ENCODE measurements at regions not wholly inside any gene's neighbourhood (a gene's known extent, or its start where the extent isn't known, plus 50 kb on each side); places are given as distances from the start of the nearest gene placed in this dataset.

DNA sequence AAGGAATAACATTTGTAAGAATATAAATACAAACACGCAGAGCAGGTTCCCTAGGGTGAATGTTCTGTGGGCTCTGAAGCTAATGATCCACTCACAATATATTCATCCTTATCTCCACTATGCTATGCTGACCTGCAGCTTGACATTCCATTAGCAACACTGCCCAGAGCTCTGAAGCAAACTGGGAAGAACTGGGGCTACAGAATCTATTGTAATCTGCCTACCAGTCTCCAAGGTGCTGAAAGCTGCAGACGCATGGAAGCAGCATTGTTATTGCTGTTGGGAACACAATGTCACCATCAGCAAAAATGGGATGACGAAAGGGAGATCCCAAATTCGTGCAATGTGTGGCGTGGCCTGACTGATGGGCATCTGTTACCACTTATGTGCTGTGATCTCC is 316.7 kb upstream of the RORA start:
- Mint-ChIP-seq H3K36me3 (ENCODE audit: low read depth) (no peaks in the 10 kb centered on the region), H3K27ac (no peak overlapping the region), H3K9me3 (no peaks in the 10 kb centered on the region), H3K27me3 (peaks cover 2% of the 10 kb centered on the region), H3K4me1 (no peaks in the 10 kb centered on the region), H3K4me3 (no peak overlapping the region)
- intact Hi-C loops (cut with micrococcal nuclease) = no loop called here
- DNase-seq = no peak

DNA sequence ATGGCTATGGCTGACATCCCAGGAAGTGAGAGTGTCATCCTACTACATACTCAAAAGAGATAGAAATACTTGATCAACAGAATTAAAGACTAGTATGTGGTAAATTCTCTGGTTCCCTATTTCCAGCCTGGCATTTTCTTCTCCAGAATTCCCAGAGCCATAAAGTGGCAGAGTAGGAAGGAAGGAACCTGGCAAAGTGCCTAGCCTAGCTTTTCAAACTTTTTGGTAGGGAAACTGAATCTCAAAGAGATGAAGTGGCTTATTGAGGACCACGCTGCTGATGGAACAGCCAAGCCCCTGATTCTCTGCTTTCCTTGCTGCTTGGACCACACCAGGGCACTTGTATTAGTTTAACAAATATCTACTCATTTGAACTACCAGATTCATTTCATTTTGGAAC is 312.4 kb upstream of the RORA start:
- DNase-seq = no peak
- H3K36me3 Mint-ChIP-seq (ENCODE audit: low read depth) = no peaks in the 10 kb centered on the region
- H3K4me3 Mint-ChIP-seq = no peak overlapping the region
- H3K9me3 Mint-ChIP-seq = no peaks in the 10 kb centered on the region
- intact Hi-C loops (cut with micrococcal nuclease) = no loop called here
- H3K27me3 Mint-ChIP-seq = peaks cover 14% of the 10 kb centered on the region
- no peak overlapping the region for H3K27ac Mint-ChIP-seq
- no peaks in the 10 kb centered on the region for H3K4me1 Mint-ChIP-seq

DNA sequence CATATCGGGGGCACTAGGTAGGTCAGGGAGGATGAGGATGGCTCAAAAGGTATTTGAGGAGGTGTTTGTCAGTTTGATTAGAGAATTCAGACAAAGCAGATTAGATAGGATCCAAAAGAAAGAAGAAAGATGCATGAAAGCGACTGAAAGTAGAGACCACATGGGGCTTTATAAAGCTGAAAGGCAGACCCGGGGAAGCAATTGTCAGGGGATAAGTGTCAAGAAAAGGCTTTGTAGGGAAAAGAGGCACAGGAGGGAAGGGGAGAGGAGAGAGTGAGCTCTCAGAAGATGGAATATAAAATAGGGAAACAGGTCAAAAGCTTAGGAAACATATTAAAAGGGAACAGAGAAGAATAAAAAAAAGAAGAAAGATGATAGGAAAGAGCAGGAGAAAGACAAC is 308.2 kb upstream of the RORA start:
- no peak overlapping the region for H3K4me3 Mint-ChIP-seq
- H3K27me3 Mint-ChIP-seq = peaks cover 12% of the 10 kb centered on the region
- no peak overlapping the region for H3K27ac Mint-ChIP-seq
- no peaks in the 10 kb centered on the region for H3K9me3 Mint-ChIP-seq
- H3K36me3 Mint-ChIP-seq (ENCODE audit: low read depth) = no peaks in the 10 kb centered on the region
- intact Hi-C loops (cut with micrococcal nuclease) = no loop called here
- DNase-seq = no peak
- no peaks in the 10 kb centered on the region for H3K4me1 Mint-ChIP-seq

DNA sequence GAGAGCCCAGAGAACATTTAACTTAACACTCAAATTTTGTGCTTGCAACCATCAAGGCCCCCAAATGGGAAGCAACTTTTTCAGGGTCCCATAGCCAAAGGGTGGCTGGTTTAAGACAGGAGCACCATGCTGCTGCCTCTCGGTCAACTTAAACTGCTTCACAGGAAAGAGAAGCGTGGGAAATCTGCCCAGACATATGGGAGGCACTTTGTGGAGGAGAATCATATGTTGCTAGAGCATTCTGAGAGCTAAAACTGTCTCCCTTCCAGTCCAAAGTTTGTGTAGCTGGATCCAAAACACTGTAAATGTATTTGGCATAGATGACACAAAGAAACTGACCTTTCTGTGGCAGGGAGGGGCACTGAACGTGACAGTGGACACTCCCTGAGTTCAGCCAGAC is 305.9 kb upstream of the RORA start:
- Mint-ChIP-seq H3K27me3 (peaks cover 16% of the 10 kb centered on the region), H3K9me3 (no peaks in the 10 kb centered on the region), H3K4me3 (no peak overlapping the region), H3K27ac (no peak overlapping the region), H3K4me1 (peaks cover 2% of the 10 kb centered on the region), H3K36me3 (ENCODE audit: low read depth) (no peaks in the 10 kb centered on the region)
- no peak for DNase-seq
- intact Hi-C loops (cut with micrococcal nuclease) = no loop called here

DNA sequence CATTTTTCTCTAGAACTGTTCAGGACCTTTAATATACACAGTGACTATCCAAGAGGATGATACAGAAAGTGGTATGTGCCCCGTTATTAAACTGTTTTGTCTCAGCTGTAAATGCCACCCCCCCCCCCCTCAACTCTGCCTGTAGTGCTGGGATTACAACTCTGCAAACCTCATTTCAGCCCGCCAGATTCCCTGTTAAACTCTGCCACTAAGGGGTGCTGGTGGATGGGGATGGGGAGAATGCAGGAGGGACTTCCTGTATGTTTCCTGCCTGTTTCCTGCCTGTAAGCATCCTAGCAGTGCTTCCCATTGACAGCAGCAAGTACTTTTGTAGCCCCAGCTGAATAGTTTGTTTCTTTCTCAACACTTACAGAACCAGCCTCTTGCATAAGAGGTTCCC is 301.7 kb upstream of the RORA start:
- H3K4me1 Mint-ChIP-seq = peaks cover 8% of the 10 kb centered on the region
- H3K27me3 Mint-ChIP-seq = peaks cover 6% of the 10 kb centered on the region
- H3K4me3 Mint-ChIP-seq = no peak overlapping the region
- no peaks in the 10 kb centered on the region for H3K36me3 Mint-ChIP-seq (ENCODE audit: low read depth)
- H3K27ac Mint-ChIP-seq = no peak overlapping the region
- intact Hi-C loops (cut with micrococcal nuclease) = no loop called here
- no peaks in the 10 kb centered on the region for H3K9me3 Mint-ChIP-seq
- DNase-seq = no peak

DNA sequence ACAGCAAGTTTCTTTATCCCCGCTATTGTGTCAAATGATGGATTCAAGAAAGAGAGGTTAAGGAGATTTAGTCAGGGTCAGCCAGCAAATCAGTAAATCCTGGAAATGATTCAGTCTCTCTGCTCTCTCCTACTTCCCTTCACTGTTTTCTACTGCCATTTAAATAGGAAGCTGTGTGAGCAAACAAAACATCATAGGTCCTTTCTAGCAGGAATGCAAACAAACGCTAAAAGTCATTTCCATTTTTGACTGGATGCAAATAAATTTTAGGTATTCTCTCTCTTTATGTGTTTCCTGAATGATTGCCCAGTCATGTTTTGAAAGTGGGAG is 299.4 kb upstream of the RORA start:
- no peaks in the 10 kb centered on the region for H3K9me3 Mint-ChIP-seq
- no peak overlapping the region for H3K27ac Mint-ChIP-seq
- DNase-seq = no peak
- no peak overlapping the region for H3K4me3 Mint-ChIP-seq
- peaks cover 15% of the 10 kb centered on the region for H3K4me1 Mint-ChIP-seq
- intact Hi-C loops (cut with micrococcal nuclease) = no loop called here
- peaks cover 13% of the 10 kb centered on the region for H3K27me3 Mint-ChIP-seq
- no peaks in the 10 kb centered on the region for H3K36me3 Mint-ChIP-seq (ENCODE audit: low read depth)

DNA sequence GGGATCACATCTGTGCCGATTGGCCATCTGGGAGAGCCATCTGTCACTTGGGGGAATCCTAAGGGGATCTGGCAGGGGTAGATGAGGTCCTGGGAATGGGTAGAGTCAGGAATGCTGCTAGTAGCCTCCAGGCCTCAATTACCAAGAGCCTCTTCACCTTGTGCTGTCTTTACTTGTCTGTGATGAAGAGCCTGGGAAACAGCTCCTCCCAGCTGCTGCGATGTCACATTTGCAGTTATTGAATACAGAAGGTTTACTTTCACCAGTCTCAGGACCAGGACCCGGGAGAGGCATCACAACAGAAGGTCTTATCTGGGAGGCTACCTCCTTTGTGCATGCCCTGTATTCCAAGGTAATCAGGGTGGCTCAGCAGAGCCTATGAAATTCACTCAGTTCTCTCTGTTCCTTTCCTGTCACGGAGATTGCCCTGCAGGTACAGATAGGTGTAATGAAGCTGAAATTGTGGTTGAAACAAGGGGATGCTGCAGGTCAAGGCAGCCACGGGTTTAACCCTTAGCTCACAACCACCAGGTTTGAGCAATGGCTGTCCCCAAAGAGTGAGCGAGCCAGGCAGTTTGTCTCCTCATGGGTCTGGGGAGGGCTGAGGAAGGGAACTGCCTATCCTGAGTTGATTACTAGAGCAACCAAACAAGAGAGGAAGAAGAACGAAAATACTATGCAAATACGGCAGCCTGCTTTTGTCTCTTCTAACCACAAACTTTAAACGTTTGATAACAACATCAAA is 298.9 kb upstream of the RORA start:
- intact Hi-C loops (cut with micrococcal nuclease) = no loop called here
- peaks cover 16% of the 10 kb centered on the region for H3K4me1 Mint-ChIP-seq

DNA sequence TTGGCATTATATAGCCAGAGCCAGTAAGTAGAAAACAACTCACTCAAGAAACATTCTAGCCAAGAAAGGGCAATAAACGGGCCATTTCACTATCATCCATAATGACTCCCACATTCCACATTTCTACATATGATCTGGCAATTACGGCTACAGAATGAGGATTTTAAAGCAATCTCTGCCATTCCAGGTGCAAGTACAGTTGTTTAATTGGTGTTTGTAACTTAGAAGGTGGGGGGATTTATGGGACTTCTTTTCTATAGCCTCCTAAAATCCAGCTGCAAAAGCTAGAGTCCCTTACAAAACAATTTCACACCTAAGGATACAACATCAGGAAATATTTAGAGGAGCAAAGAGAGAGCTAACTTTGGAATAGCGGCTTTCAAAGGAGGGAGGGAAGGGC is 295.4 kb upstream of the RORA start:
- no peak for DNase-seq
- Mint-ChIP-seq H3K9me3 (no peaks in the 10 kb centered on the region), H3K27me3 (peaks cover 8% of the 10 kb centered on the region), H3K36me3 (ENCODE audit: low read depth) (no peaks in the 10 kb centered on the region), H3K4me3 (no peak overlapping the region), H3K27ac (no peak overlapping the region), H3K4me1 (peaks cover 17% of the 10 kb centered on the region)
- intact Hi-C loops (cut with micrococcal nuclease) = no loop called here

More for the DNA sequence above, 298.9 kb upstream of the RORA start:
- Mint-ChIP-seq H3K27me3 (peaks cover 13% of the 10 kb centered on the region), H3K36me3 (ENCODE audit: low read depth) (no peaks in the 10 kb centered on the region), H3K4me3 (no peak overlapping the region), H3K27ac (no peak overlapping the region), H3K9me3 (no peaks in the 10 kb centered on the region)
- DNase-seq = no peak

DNA sequence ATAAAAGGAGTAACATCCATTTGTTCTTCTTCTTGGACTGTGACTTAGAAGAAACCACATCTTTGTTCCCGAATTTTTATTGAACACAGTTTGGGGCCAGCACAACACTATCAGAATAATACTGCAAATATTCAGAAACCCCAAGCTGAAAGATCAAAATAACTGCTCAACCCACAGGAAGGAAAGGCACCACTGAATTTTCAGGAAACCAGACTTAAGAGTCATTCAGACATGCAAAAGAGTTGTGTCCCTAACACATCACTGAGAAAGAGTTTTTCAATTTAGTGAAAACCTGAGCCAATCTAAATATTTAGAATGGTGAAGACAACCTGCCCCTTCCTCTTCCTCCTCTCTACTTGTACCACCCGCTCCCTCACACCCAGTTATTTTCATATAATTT is 295.0 kb upstream of the RORA start:
- peaks cover 10% of the 10 kb centered on the region for H3K27me3 Mint-ChIP-seq
- no peak for DNase-seq
- H3K27ac Mint-ChIP-seq = no peak overlapping the region
- no peak overlapping the region for H3K4me3 Mint-ChIP-seq
- no peaks in the 10 kb centered on the region for H3K9me3 Mint-ChIP-seq
- intact Hi-C loops (cut with micrococcal nuclease) = no loop called here
- no peaks in the 10 kb centered on the region for H3K36me3 Mint-ChIP-seq (ENCODE audit: low read depth)
- peaks cover 17% of the 10 kb centered on the region for H3K4me1 Mint-ChIP-seq

DNA sequence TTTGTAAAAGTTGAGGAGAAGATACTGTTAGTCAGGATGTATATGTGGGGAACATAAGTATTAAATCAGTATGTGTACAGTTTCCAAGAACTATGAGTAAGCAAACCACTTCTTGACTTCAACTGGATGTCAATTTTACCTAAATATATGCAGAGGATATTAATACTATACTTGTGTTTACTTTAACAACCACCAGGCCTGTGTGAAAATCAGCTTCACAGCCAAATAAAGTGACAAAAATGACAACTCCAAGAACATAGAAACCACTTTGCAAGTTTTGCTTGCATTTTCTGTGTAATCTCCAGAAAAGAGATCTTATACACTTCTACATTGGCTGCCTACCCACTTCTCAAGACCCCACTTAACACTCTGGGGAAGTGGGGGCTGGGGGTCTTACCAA is 293.3 kb upstream of the RORA start:
- Mint-ChIP-seq H3K4me3 (no peak overlapping the region), H3K4me1 (peaks cover 10% of the 10 kb centered on the region), H3K36me3 (ENCODE audit: low read depth) (no peaks in the 10 kb centered on the region), H3K9me3 (no peaks in the 10 kb centered on the region), H3K27ac (no peak overlapping the region), H3K27me3 (peaks cover 12% of the 10 kb centered on the region)
- DNase-seq = no peak
- intact Hi-C loops (cut with micrococcal nuclease) = no loop called here

DNA sequence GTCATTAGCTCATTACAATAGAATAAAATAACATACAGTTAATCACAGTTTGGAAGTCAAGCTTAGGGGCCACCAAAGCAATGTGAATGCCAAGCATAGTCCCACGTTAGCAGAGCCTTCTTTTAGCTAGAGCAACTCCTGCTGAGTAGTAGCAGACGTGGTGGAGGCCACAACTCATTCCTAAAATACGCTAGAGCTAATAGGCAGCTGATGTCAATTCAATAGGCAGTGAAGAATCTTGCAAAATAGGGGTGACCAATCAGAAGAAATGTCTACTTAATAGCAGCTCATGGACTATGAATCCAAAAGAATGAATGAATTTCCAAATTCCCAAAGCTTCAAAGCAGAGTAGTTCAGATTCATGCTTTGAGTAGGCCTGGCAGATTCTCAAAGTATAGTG is 292.9 kb upstream of the RORA start:
- Mint-ChIP-seq H3K9me3 (no peaks in the 10 kb centered on the region), H3K27me3 (peaks cover 17% of the 10 kb centered on the region), H3K27ac (no peak overlapping the region), H3K4me1 (peaks cover 10% of the 10 kb centered on the region), H3K4me3 (no peak overlapping the region), H3K36me3 (ENCODE audit: low read depth) (no peaks in the 10 kb centered on the region)
- intact Hi-C loops (cut with micrococcal nuclease) = no loop called here
- no peak for DNase-seq

DNA sequence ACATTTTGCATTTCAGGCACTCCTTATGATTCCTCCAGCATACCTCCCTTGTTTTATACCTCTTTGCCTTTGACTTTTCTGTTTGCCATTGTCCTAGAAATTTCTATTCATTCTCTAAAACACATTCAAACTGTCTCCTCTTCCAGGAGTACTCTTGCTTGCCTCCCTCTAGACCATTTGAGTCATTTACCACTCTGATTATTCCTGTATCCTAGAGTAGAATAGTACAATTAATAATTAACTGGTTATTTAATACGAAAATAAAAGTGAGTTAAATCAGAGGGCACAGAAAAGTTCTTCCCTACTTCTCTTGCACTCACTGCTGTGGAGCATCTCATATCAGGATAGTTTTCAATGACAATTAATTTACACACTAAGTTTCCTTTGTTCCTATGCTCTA is 290.2 kb upstream of the RORA start:
- H3K9me3 Mint-ChIP-seq = no peaks in the 10 kb centered on the region
- no peaks in the 10 kb centered on the region for H3K36me3 Mint-ChIP-seq (ENCODE audit: low read depth)
- H3K4me3 Mint-ChIP-seq = no peak overlapping the region
- H3K4me1 Mint-ChIP-seq = peaks cover 9% of the 10 kb centered on the region
- DNase-seq = no peak
- intact Hi-C loops (cut with micrococcal nuclease) = no loop called here
- H3K27ac Mint-ChIP-seq = no peak overlapping the region
- peaks cover 10% of the 10 kb centered on the region for H3K27me3 Mint-ChIP-seq

DNA sequence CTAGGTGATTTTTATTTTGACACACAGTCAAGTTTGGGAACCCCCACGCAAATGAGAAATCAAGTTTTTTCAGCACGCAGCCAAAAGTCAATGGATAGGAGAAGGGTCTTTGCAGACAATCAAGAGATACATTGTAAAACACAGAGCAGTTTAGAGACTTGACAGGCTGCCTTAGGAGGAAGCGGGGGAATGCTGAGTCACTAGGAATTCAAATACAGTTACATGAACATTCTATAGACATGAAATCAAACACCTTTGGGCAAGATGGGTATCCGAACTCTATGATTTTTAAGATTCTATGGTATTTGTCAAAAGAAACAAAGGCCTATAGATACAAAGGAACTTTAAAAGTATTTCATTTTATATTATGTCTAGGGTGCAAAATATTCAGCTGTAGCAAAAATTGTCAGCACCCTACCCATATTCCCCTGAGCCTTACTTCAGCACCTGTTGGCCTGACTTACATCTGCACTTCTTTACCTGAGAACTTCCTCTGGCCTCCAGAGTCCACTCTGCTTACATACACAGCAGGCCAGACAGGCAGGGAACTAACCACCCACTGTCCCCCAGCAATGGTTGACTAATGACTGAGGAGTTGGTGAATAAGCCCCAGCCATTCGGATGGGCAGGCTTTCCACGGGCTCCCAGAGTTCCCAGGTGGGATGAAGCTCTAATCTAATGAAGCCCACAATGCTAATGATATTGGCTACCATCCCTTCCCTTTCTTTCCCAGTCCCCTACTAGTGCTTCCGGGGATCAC is 289.3 kb upstream of the RORA start:
- Mint-ChIP-seq H3K27ac (no peak overlapping the region), H3K4me1 (peaks cover 2% of the 10 kb centered on the region), H3K27me3 (peaks cover 9% of the 10 kb centered on the region), H3K36me3 (ENCODE audit: low read depth) (no peaks in the 10 kb centered on the region), H3K9me3 (no peaks in the 10 kb centered on the region), H3K4me3 (no peak overlapping the region)
- no peak for DNase-seq
- intact Hi-C loops (cut with micrococcal nuclease) = no loop called here

DNA sequence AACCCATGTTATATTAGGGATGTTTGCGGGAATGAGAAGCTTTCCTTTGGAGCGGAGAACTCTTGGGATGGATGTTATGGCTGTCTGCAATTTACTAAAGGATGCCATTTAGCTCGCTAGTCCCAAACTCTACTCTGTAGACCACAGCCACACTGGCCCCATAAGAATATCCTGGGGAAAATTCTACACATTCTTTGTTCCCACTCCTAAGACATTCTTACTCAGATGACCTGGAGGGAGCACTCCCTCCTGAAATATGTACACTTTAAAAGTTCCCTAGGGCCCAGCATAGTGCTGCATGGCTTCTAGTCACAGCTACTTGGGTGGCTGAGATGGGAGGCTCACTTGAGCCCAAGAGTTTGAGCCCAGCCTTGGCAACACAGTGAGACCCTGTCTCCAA is 288.7 kb upstream of the RORA start:
- intact Hi-C loops (cut with micrococcal nuclease) = no loop called here
- Mint-ChIP-seq H3K4me3 (no peak overlapping the region), H3K27me3 (peaks cover 9% of the 10 kb centered on the region), H3K27ac (no peak overlapping the region), H3K36me3 (ENCODE audit: low read depth) (no peaks in the 10 kb centered on the region), H3K9me3 (no peaks in the 10 kb centered on the region), H3K4me1 (peaks cover 2% of the 10 kb centered on the region)
- no peak for DNase-seq

DNA sequence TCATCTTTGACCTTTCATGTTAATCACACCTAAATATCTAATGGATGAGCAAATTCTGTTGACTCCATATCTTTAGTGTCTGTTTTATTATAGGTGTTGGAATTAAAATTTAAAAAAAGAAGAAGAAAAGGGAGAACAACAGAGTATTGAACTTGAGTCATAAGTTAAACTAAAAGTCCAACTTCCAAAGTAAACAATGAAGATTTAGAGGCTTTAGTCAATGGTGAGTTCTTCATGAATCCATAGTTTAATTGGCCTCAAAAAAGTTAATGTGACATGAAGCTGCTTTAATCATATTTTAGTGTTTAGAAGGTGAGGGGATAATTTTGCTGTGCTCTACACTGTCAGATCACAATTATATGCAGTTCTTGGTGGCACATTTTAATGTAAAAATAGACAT is 288.2 kb upstream of the RORA start:
- H3K27me3 Mint-ChIP-seq = peaks cover 9% of the 10 kb centered on the region
- H3K4me3 Mint-ChIP-seq = no peak overlapping the region
- H3K4me1 Mint-ChIP-seq = no peaks in the 10 kb centered on the region
- H3K36me3 Mint-ChIP-seq (ENCODE audit: low read depth) = no peaks in the 10 kb centered on the region
- no peaks in the 10 kb centered on the region for H3K9me3 Mint-ChIP-seq
- no peak overlapping the region for H3K27ac Mint-ChIP-seq
- intact Hi-C loops (cut with micrococcal nuclease) = no loop called here
- DNase-seq = no peak
